ENCODE measurements at regions not wholly inside any gene's neighbourhood (a gene's known extent, or its start where the extent isn't known, plus 50 kb on each side); places are given as distances from the start of the nearest gene placed in this dataset.

GRCh38 chr7:85823396-85824080 lies 636.7 kb upstream of the SEMA3D start:
- H3K27ac ChIP-seq (ENCODE audit: low read depth in 1 of 2, low read length in 1 of 2) = no peak overlapping the region
- DNase-seq = peak; percentile 29 to 87 (median 85)
- H3K4me1 ChIP-seq (ENCODE audit: control insufficient read depth in 5 of 5, insufficient read depth in 5 of 5, low read length in 5 of 5) = peaks cover 0 to 20% (median 0%) of the 10 kb centered on the region in 5 donors

GRCh38 chr7:85821926-85822325 lies 635.1 kb upstream of the SEMA3D start:
- WGBS, 2 donors = 86 to 87% methylated on average over 4 of the region's 4 CpGs

More at GRCh38 chr7:85823396-85824080, 636.7 kb upstream of the SEMA3D start:
- ATAC-seq (ENCODE audit: insufficient read depth, low FRiP score) = no peak
- no peak overlapping the region for H3K4me3 ChIP-seq
- peak overlapping the region in 1 of 2 donors; percentile 35 for H3K9ac ChIP-seq (ENCODE audit: insufficient read depth in 1 of 2, low read length in 2 of 2)
- no peaks in the 10 kb centered on the region for H3K27me3 ChIP-seq (ENCODE audit: control insufficient read depth in 3 of 3, insufficient read depth in 3 of 3, low read length in 2 of 3)
- TF ChIP-seq CTCF (IDR thresholded peaks at IDR 0.05; ENCODE audit: control extremely low read depth, extremely low read depth) = no peak
- peaks cover 0 to 5% (median 0%) of the 10 kb centered on the region in 4 donors for H3K36me3 ChIP-seq (ENCODE audit: control insufficient read depth in 4 of 4, insufficient read depth in 4 of 4, low read length in 4 of 4)
- H3K9me3 ChIP-seq (ENCODE audit: control insufficient read depth in 4 of 4, insufficient read depth in 3 of 4, low read length in 3 of 4) = peaks cover 0 to 9% (median 4%) of the 10 kb centered on the region in 4 donors
- WGBS, 2 donors = 74 to 80% methylated on average over 8 of the region's 8 CpGs

GRCh38 chr7:85820702-85821443 lies 634.0 kb upstream of the SEMA3D start:
- DNase-seq = no peak
- H3K4me1 ChIP-seq (ENCODE audit: control insufficient read depth in 5 of 5, insufficient read depth in 5 of 5, low read length in 5 of 5) = peaks cover 0 to 19% (median 0%) of the 10 kb centered on the region in 5 donors
- H3K36me3 ChIP-seq (ENCODE audit: control insufficient read depth in 4 of 4, insufficient read depth in 4 of 4, low read length in 4 of 4) = peaks cover 0 to 5% (median 0%) of the 10 kb centered on the region in 4 donors
- H3K4me3 ChIP-seq = no peak overlapping the region
- no peak for TF ChIP-seq CTCF (IDR thresholded peaks at IDR 0.05; ENCODE audit: control extremely low read depth, extremely low read depth)
- H3K9me3 ChIP-seq (ENCODE audit: control insufficient read depth in 4 of 4, insufficient read depth in 3 of 4, low read length in 3 of 4) = peaks cover 0 to 9% (median 4%) of the 10 kb centered on the region in 4 donors
- no peak overlapping the region for H3K9ac ChIP-seq (ENCODE audit: insufficient read depth in 1 of 2, low read length in 2 of 2)
- ATAC-seq (ENCODE audit: insufficient read depth, low FRiP score) = no peak
- no peak overlapping the region for H3K27ac ChIP-seq (ENCODE audit: low read depth in 1 of 2, low read length in 1 of 2)
- H3K27me3 ChIP-seq (ENCODE audit: control insufficient read depth in 3 of 3, insufficient read depth in 3 of 3, low read length in 2 of 3) = no peaks in the 10 kb centered on the region
- 86 to 93% methylated on average over 5 of the region's 5 CpGs for WGBS, 2 donors

More at GRCh38 chr7:85821926-85822325, 635.1 kb upstream of the SEMA3D start:
- no peak overlapping the region for H3K27ac ChIP-seq (ENCODE audit: low read depth in 1 of 2, low read length in 1 of 2)
- H3K9ac ChIP-seq (ENCODE audit: insufficient read depth in 1 of 2, low read length in 2 of 2) = no peak overlapping the region
- H3K27me3 ChIP-seq (ENCODE audit: control insufficient read depth in 3 of 3, insufficient read depth in 3 of 3, low read length in 2 of 3) = no peaks in the 10 kb centered on the region
- peaks cover 0 to 5% (median 0%) of the 10 kb centered on the region in 4 donors for H3K36me3 ChIP-seq (ENCODE audit: control insufficient read depth in 4 of 4, insufficient read depth in 4 of 4, low read length in 4 of 4)
- TF ChIP-seq CTCF (IDR thresholded peaks at IDR 0.05; ENCODE audit: control extremely low read depth, extremely low read depth) = no peak
- H3K4me1 ChIP-seq (ENCODE audit: control insufficient read depth in 5 of 5, insufficient read depth in 5 of 5, low read length in 5 of 5) = peaks cover 0 to 17% (median 0%) of the 10 kb centered on the region in 5 donors
- no peak for DNase-seq
- no peak for ATAC-seq (ENCODE audit: insufficient read depth, low FRiP score)
- no peak overlapping the region for H3K4me3 ChIP-seq
- H3K9me3 ChIP-seq (ENCODE audit: control insufficient read depth in 4 of 4, insufficient read depth in 3 of 4, low read length in 3 of 4) = peaks cover 0 to 9% (median 4%) of the 10 kb centered on the region in 4 donors
